DMS 273 treated with DMSO at 0.1 percent for 48 hours (cell line): ENCODE measurements at regions not wholly inside any gene's neighbourhood (a gene's known extent, or its start where the extent isn't known, plus 50 kb on each side); places are given as distances from the start of the nearest gene placed in this dataset.

Source experiments
- DNase-seq: peaks from one replicate; lab custom pipeline; 2025; lab: John Stamatoyannopoulos, UW

DNA sequence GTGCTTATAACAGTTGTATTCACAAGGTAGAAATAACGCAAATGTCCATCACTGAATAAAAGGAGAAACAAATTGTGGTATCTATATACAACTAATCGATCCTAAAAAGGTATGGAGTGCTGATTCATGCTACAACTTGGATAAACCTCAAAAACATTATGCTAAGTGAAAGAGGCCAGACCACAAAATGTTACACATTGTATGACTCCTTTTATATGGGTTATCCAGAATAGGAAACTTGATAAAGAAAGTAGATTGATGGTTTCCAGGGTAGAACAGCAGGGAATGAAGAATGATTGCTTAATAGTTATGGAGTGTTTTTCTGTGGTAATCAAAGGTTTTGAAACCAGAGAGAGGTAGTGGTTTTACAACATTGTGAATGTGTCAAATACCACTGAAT is 432.2 kb upstream of the TRIB2 start:
- DNase-seq: no peak

DNA sequence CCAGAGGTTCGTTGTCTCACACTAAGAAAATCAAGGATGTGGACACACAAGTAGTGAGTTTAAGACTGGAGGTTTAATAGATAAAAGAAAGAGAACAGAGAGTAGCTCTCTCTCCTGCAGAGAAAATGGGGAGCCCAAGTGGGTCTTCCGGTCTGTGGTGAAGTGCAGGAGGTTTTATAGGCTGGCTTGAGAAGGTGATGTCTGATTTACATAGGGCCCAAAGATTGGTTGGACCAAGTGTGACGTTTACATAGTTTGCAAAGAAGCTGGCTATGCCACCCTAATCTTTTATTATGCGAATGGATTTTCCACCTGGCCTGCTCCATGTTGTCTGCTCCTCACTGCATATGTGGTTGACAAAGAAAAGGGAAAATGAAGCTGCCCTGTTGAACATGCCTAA is 430.4 kb upstream of the TRIB2 start:
- DNase-seq: no peak

DNA sequence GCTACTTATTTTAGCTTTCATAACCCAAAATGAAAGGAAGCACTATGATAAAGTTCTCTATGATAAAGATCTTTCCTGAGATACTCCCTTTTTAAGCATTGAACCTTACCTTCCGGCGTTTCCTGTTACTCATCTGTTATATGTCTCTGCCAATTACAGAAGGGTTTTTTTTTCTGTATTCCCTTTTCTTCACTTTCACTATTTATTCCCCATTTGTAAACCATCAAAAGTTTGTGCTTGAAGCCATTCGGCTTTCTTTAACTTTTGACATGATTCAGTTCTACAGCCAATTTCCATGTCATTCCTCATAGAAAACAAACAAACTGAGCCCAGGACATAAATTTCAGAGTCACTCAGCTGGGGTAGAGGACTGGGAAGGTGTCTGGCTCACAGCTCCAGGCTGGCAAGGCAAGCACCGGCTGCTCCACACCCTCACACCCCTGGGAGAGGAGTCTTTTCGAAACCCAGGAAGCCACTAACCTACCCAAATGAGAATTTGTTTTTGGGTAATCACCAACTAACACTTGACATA is 429.4 kb upstream of the TRIB2 start:
- no peak for DNase-seq

DNA sequence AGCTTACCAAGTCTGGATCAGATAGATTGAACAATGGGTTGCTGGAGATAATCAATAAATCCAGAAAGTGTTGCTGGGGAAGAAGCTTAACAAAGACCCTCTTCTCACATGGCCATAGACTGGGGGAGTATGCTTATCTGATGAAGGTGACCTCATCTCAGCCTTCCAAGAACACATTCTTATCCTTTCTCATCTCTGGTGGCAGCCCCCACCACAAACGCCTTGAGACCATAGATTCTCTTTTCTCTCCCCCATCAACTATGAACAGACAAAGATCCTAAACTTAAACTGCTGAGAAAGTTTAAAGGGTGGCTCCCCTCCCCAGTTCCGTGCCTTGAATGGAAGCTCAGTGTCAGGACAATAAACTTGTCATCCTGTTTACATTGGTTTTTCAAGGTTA is 428.7 kb upstream of the TRIB2 start:
- no peak for DNase-seq

DNA sequence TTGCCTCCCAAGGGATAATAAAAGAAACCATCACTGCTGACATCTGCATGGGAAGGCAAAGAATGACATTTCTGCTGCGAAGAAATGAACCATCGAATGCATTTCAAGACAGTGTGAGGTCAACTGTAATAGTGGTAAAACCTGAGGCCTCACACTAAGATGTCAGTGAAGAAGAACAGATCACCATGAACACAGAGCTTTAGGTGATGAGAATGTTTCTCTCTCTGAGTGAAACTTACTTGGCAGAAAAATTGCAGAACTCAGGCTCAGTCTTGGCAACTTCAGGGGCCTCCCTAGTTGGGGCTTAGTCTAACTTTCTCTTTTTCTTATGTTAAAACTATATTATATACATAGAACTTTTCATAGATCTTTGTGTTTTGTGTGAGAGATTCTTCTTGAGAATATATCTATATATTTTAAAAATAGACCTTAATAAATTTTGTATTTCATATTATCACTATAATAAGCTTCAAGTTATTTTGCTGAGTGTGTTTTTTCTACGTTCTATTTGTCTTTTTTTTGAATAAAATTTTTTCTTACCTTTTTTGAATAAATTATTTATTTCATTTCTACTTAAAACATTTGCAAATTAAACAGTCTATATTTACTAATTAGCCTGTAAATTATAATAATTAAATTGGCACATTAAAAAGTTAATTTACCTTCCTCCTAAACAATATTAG is 427.5 kb upstream of the TRIB2 start:
- DNase-seq: no peak

DNA sequence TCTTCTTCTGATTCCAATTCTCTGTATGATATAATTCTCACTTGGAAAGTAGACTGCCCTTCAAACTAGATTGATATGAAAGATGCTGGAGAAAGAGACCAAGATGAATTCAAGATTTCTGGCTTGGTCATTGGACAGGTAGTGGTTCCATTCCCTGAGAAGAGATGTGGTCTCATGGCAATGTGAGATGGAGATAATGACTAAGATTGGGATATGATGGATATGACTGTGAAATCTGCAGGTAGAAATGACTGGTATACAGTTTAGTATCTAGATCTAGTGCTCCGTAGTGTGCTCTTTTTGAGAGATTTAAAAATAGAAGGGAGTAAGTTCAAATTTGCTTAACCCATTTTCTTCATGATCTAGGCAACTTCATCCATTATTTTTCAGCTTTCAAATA is 425.4 kb upstream of the TRIB2 start:
- DNase-seq: no peak

DNA sequence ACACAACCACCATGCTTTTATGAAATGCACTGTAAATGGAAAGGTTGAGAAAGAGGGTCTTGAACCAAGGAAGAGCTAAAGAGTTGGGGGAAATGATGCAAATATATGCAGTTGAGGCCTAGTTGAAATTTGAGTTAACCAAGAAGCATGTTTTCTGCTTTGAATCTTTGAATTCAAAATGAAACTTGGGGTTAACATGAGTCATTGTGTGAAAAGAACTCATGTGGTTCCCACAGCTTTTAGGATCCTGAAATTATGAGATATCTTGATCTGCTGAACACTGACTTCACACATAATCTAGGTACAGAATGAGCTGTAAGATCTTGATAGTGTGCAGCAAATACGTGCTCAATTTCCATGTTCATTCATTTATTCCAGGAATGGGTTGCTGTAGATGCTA is 422.9 kb upstream of the TRIB2 start:
- no peak for DNase-seq

DNA sequence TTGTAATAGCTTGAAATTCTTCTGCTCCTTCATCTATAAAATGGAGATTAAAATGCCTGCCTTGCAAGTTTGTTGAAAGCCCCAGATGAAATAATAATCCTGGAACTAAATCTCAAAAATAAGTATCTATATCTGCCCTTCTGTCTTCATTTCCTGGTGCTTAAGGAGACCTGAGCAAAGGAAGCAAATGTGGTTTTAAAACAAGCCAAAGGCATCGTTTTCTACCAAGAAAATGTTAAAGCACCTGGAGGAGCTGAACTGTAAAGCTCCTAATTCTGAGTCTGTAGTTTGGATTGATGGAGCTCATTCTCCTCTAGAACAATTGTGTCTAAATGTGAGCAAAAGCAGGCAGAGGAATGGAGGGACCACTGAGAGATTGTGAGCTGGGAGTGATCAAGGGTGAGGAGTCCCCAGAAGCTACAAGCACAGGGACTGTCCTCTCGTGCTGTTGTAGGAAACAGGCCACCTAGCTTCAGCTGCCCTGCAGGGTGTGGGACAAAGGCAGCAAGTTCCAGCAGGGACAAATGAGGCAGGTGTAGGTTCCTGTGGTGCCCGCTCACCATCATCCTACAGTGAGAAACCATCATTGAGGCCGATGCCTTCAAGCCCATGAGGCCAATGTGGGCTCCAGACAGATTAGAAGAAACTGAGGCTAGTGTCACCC is 420.7 kb upstream of the TRIB2 start:
- no peak for DNase-seq

DNA sequence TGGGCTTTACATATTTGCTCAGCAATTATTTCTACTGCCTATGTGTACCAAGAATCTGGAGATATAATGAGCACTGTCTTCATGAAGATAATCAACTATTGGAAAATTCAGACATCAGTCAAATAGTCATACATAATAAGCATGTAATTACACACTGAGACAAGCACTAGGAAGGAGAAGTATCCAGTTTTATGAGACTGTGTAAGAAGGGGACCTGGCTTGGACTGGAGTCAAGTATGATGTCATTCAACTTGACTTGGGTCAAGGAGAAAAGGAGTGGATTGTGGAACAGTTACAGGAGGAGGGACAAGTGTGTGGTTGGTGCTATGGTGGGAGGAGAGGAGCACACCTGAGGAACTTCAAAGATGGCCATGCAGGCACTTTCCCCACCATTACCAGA is 419.8 kb upstream of the TRIB2 start:
- DNase-seq: no peak

DNA sequence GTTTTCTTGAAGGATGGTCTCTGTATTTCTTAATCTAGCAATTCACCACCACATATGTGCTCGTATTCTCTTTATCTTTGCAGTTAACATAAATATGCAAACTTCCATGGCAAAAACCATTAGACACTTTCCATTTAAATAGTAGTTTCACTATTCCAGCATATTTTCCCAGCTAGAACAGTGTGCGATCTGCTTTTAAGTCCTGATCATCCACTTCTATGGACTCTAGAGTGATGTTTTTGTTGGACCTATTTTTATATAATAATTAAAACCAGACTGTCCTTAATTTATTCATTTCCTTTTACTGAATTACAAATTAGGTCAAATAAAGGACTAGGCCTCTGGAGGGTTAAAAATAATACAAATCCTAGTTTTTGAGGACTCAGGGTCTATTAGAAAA is 418.4 kb upstream of the TRIB2 start:
- DNase-seq: no peak

DNA sequence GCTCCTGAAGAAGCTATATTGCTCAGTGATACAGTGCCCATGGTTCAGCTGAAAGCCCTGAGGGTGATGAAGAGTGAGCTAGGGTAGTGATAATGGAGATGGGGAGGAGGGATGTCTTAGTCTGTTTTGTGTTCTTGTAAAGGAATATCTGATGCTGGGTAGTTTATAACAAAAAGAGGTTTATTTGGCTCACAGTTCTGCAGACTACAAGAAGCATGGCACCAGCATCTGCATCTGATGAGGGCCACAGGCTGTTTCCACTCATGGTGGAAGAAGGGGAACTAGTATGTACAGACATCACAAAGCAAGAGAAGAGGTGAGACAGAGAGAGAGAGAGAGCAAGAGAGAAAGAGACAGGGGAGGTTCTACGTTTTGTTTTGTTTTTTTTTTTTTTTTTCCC is 417.3 kb upstream of the TRIB2 start:
- no peak for DNase-seq

DNA sequence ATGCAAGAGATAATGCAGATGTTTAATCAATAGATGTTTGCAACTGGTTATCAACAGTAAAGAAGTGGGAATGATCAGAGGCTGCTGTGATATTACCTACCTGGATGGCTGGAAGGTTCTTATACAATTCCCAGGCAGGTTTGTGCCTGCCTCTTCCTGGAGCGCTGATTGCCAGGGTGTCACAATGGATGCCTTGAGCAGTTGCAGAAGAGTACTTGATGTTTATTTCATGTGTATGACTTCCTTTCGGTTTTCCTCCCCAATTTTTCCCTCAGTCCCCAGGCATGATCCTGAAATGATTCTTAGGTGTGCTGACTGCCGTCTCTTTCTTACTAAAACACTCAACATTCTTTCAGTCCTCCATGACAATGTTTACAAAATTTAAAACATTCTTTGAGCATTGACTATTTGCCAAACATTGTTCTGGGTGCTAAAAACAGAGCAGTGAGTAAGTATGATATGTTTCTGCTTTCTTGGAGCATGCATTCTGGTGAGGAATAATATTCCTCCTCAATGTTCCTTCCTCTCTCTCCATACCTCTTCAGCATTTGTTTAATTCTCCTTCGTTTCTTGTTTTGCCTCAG is 416.6 kb upstream of the TRIB2 start:
- no peak for DNase-seq

DNA sequence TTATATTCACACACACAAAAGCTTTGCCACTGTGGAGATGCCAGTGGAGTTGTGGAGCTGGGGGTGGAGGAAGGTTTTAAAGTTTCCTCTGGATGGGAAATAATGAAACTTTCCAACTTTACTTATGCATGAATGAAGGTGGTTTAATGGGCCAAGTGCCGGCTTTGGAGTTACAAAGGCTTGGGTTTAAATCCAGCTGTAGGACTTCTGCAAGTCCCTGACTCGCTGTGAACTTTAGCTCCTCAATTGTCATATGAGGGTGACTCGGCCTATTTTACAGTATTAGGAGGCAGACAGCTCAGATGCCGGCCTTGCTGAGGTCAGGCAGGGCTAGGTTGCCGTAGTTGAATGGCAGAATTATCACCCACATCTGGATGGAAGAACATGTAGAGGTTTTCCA is 415.8 kb upstream of the TRIB2 start:
- no peak for DNase-seq

DNA sequence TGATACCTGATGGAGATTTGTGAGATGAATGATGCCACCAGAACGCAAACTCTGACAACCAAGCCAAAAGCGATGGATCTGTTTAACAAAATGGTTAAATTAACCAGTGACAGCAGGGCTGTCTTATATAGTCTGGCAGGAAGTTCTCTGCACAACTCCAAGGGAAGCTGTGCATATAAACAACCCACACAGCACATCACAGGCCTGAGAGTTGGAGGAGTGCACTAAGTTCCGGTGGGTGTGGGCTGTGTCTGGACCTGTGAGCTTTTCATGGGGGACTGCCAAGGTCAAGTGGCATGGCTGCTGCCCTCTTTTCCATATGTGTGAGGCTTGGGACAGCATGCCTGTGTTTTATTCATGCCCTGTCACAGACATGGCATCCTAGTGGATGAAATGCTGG is 414.6 kb upstream of the TRIB2 start:
- DNase-seq: no peak

DNA sequence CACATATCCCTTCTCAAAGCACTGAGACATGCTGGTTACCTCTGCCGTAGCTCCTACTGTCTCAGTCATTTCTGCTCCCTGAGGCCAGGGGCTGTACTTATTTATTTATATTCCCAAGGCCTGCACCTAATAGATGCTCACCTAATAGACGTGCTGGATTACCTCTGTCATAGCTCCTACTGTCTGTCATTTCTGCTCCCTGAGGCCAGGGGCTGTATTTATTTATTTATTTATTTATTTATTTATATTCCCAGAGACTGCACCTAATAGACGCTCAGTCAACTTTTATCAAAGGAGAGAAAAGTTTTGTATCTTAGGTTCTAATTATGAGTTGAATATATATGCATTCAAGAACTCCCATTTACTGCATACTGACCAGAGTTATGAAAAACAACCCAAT is 414.0 kb upstream of the TRIB2 start:
- no peak for DNase-seq

DNA sequence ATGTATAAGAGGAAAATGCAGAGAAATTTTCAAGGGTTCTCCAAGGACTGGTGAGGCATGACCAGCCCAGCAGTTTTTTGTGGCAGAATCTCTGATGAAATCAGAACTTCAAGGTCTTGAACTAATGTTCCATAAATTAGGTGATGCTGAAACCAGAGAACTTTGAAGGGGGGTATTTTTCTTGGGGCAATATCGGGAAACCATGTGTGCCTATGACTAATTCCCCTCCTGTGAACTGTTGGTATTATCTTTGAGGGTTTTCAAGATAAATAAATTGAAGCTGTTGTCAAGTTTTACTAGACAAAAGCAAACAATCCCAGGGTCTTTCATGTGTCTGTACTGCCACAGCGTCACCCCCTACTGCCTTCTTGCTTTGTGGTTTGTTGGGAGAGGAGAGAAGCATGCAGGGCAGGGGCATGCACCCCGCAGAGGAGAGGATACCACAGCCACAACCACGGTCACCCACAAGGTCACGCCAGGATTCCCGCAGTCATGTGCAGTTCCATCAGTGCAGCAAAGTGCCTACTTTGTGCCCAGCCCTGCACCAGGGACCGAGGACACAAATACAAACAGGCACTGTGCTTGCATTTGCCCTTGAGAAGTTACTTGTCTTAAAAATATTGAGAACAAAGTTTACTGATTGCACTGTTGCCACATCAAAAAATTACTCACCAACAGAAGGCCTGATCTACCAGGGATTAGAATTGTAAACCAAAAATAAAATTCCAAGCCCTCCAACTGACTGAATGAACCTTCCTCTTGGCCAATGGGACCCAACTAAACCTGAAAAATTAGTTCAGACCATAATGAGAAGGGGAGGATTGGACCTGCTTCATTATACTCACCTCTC is 413.3 kb upstream of the TRIB2 start:
- no peak for DNase-seq

DNA sequence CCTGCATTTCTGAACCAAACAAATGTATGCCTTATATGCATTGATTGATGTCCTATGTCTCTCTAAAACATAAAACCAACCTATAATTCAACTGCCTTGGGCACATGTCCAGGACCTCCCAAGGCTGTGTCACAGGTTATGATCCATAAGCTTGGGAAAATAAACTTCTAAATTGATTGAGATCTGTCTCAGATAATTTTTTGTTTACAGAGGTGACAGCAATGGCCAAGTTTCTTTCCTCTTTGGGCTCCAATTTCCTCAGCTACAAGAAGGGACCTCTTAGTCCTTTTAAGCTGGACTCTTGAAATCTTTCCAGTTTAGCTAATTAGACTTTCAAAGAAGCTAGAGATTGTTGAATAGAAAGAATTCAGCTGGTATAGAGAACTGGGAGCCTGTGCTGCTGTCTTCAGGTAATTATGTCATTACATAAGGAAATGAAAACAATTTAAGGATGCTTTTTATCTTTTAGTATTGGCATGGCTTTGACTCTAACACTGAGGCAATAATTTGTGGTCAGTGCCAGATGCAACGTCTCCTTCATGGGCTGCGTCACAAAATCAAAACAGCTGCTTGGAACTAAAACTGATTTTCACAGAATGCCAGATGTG is 412.1 kb upstream of the TRIB2 start:
- DNase-seq: no peak

DNA sequence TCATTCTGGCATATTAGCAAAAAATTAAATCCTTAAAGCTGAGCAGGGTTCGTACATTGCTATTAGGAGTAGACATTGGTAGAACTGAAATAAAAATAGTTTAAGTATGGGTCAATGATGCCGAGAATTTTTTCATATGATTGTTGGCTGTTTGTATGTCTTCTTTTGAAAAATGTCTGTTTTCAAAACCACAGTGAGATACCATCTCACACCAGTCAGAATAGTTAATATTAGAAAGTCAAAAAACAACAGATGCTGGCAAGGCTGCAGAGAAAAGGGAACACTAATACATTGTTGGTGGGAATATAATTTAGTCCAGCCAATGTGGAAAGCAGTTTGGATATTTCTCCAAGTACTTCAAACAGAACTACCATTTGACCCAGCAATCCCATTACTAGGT is 410.8 kb upstream of the TRIB2 start:
- no peak for DNase-seq

DNA sequence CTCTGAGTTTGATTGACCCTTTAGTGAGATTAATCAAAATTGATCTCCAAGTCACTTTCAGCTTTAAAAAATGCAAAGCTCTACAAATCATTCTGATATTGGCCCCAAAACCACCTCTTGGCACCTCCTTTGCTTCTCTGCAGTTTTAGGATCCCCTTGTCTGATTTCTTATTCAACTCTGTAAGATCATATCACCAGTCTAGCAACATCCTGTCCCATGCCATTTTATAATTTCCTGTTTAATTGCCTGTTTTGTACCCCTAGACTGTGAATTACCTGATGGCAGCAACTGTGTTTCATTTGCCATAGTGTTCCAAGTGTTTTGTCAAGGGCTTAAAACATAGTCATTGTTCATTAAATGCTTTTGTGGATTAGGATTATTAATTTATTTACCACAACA is 406.3 kb upstream of the TRIB2 start:
- no peak for DNase-seq

DNA sequence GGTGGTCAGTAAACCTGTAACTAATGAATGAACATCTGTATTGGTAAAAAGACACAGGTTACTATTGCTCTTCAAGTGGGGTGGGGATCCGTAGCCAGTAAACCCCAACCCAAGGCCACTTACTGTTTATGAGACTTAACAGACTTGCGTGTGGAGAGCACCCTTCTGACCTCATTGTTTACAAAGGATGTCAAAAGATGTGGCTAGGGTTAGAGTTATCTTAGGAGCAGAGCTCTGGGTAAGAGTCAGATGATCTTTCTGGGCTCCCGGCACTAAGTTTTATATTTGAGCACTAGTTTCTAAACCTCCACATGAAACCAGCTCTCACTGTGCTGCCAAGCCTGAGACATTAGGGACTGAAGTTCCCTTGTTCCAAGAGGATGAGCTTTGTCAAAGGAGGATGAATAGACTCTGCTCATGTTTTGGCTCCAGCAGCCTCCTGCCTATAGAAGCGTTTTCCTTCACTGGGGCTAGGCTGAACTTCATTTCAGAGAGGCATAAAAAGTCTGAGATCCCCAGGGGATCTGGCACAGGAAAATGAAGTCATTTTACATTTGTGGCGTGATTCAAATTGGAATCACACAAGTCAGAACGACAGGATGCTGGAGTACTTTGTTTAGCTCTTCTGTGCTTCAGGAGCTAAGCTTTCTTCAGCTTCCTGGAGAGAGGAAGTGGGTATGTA is 403.1 kb upstream of the TRIB2 start:
- no peak for DNase-seq

DNA sequence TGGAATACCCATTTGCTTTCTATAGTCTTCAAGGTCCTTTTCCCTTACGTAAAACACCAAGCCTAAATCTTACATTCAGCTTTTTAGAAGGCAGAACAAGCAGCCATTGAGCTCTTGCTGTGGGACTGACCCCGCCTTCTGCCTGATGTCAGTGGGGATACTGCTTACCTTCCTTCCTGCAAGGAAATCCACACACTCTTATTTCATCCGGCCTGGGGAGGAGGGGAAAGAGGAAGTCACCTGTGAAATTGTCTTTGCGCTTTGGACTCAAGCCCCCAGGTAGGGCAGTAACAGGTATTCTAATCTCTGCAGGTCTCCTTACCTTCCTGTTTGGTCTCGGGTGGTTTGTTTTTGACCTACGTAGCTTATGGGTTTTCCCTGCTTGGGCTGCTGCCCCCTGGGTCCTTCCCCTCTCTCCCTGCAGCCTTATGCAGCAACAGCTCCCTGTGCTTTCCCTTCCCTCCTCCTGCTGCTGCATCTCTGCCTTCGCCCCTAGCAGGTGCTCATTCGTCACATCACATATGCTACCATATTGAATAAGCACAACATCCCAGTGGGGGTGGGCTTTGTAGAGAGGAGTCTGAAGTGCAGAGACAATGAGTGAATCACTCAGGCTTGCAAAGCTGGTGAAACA is 402.5 kb upstream of the TRIB2 start:
- DNase-seq: no peak
